ENCODE measurements at regions not wholly inside any gene's neighbourhood (a gene's known extent, or its start where the extent isn't known, plus 50 kb on each side); places are given as distances from the start of the nearest gene placed in this dataset.
"Not testable (repeated sequence)": the region's sequence is repeated elsewhere in the genome, so short reads cannot be mapped to it uniquely, and the experiment has no call there.

GRCh38 chr16:86347916-86348555 is 162.3 kb upstream of the FOXF1 start:
- DNase-seq (ENCODE audit: low spot score) = no peak
- Histone ChIP-seq H3K4me1 (ENCODE audit: insufficient read depth, poor library complexity, severe bottlenecking) (no peaks in the 10 kb centered on the region), H3K9me3 (ENCODE audit: severe bottlenecking) (no peaks in the 10 kb centered on the region), H3K27ac (ENCODE audit: poor library complexity, severe bottlenecking) (no peak overlapping the region), H3K4me3 (ENCODE audit: severe bottlenecking) (no peak overlapping the region), H3K27me3 (ENCODE audit: insufficient read depth, poor library complexity, severe bottlenecking) (peaks cover 61% of the 10 kb centered on the region), H3K36me3 (ENCODE audit: low read depth) (no peaks in the 10 kb centered on the region)
- no peak for ATAC-seq (ENCODE audit: low read depth)
- TF ChIP-seq CTCF (IDR thresholded peaks at IDR 0.05; ENCODE audit: poor library complexity, severe bottlenecking) = no peak

- DNase-seq (ENCODE audit: low spot score) (no peak), ATAC-seq (ENCODE audit: low read depth) (no peak)
- Histone ChIP-seq H3K4me3 (ENCODE audit: severe bottlenecking) (no peak overlapping the region), H3K36me3 (ENCODE audit: low read depth) (no peaks in the 10 kb centered on the region), H3K4me1 (ENCODE audit: insufficient read depth, poor library complexity, severe bottlenecking) (no peaks in the 10 kb centered on the region), H3K27me3 (ENCODE audit: insufficient read depth, poor library complexity, severe bottlenecking) (peaks cover 47% of the 10 kb centered on the region), H3K27ac (ENCODE audit: poor library complexity, severe bottlenecking) (no peak overlapping the region), H3K9me3 (ENCODE audit: severe bottlenecking) (no peaks in the 10 kb centered on the region)
- TF ChIP-seq CTCF (IDR thresholded peaks at IDR 0.05; ENCODE audit: poor library complexity, severe bottlenecking) = no peak
Measured at GRCh38 chr16:86349338-86349900, 160.9 kb upstream of the FOXF1 start.

GRCh38 chr16:86350289-86350688 is 160.0 kb upstream of the FOXF1 start:
- H3K27ac ChIP-seq (ENCODE audit: poor library complexity, severe bottlenecking) = no peak overlapping the region

GRCh38 chr16:86351041-86351784 is 159.1 kb upstream of the FOXF1 start:
- H3K9me3 ChIP-seq (ENCODE audit: severe bottlenecking) = no peaks in the 10 kb centered on the region
- H3K4me3 ChIP-seq (ENCODE audit: severe bottlenecking) = no peak overlapping the region
- no peak overlapping the region for H3K27ac ChIP-seq (ENCODE audit: poor library complexity, severe bottlenecking)
- H3K4me1 ChIP-seq (ENCODE audit: insufficient read depth, poor library complexity, severe bottlenecking) = no peaks in the 10 kb centered on the region
- peaks cover 45% of the 10 kb centered on the region for H3K27me3 ChIP-seq (ENCODE audit: insufficient read depth, poor library complexity, severe bottlenecking)
- H3K36me3 ChIP-seq (ENCODE audit: low read depth) = no peaks in the 10 kb centered on the region
- TF ChIP-seq CTCF (IDR thresholded peaks at IDR 0.05; ENCODE audit: poor library complexity, severe bottlenecking) = no peak
- ATAC-seq (ENCODE audit: low read depth) (no peak), DNase-seq (ENCODE audit: low spot score) (no peak)

More at GRCh38 chr16:86350289-86350688, 160.0 kb upstream of the FOXF1 start:
- ATAC-seq (ENCODE audit: low read depth) (no peak), DNase-seq (ENCODE audit: low spot score) (no peak)
- no peak overlapping the region for H3K4me3 ChIP-seq (ENCODE audit: severe bottlenecking)
- peaks cover 47% of the 10 kb centered on the region for H3K27me3 ChIP-seq (ENCODE audit: insufficient read depth, poor library complexity, severe bottlenecking)
- H3K36me3 ChIP-seq (ENCODE audit: low read depth) = no peaks in the 10 kb centered on the region
- H3K9me3 ChIP-seq (ENCODE audit: severe bottlenecking) = no peaks in the 10 kb centered on the region
- no peak for TF ChIP-seq CTCF (IDR thresholded peaks at IDR 0.05; ENCODE audit: poor library complexity, severe bottlenecking)
- no peaks in the 10 kb centered on the region for H3K4me1 ChIP-seq (ENCODE audit: insufficient read depth, poor library complexity, severe bottlenecking)

- not testable (repeated sequence) for H3K36me3 ChIP-seq (ENCODE audit: low read depth); ATAC-seq (ENCODE audit: low read depth); H3K4me3 ChIP-seq (ENCODE audit: severe bottlenecking); H3K9me3 ChIP-seq (ENCODE audit: severe bottlenecking); H3K27ac ChIP-seq (ENCODE audit: poor library complexity, severe bottlenecking); DNase-seq (ENCODE audit: low spot score); H3K4me1 ChIP-seq (ENCODE audit: insufficient read depth, poor library complexity, severe bottlenecking)
- peaks cover 43% of the 10 kb centered on the region for H3K27me3 ChIP-seq (ENCODE audit: insufficient read depth, poor library complexity, severe bottlenecking)
Measured at GRCh38 chr16:86351785-86352139, 158.6 kb upstream of the FOXF1 start.
